CD4-positive, alpha-beta memory T cell (primary cell): ENCODE measurements at regions not wholly inside any gene's neighbourhood (a gene's known extent, or its start where the extent isn't known, plus 50 kb on each side); places are given as distances from the start of the nearest gene placed in this dataset.

Source experiments
- CTCF ChIA-PET: fragments of 350-600 bp; sonication (Branson Sonifier 250); formaldehyde crosslinking; loops from one replicate; lab custom pipeline; 2021; ENCODE audit warnings: inconsistent platforms; ENCODE audit not compliant: partially characterized antibody; lab: Charles Lee
- POLR2A ChIA-PET: fragments of 350-600 bp; sonication (Branson Sonifier 250); formaldehyde crosslinking; loops from one replicate; lab custom pipeline; 2021; ENCODE audit not compliant: partially characterized antibody; lab: Charles Lee
- DNase-seq, 5 donors: peaks; one replicate each; pipeline versions ENCODE4 v3.0.0 to v3.0.0-alpha.2; 2020 to 2022; ENCODE audit warnings: mixed read lengths in 1 of 5
- H3K27ac ChIP-seq: one replicate; pipeline ENCODE4 v1.7.0; 2013; ENCODE audit warnings: low read depth, low read length
- H3K27me3 ChIP-seq: 2 replicates; pipeline ENCODE4 v1.7.0; 2013; ENCODE audit warnings: mild to moderate bottlenecking, low read length, moderate library complexity; ENCODE audit not compliant: insufficient read depth
- H3K36me3 ChIP-seq: 2 replicates; pipeline ENCODE4 v1.7.0; 2013; ENCODE audit warnings: mild to moderate bottlenecking, low read length, moderate library complexity; ENCODE audit not compliant: insufficient read depth
- H3K4me1 ChIP-seq: 2 replicates; pipeline ENCODE4 v1.7.0; 2013; ENCODE audit warnings: mild to moderate bottlenecking, low read length, moderate library complexity; ENCODE audit not compliant: insufficient read depth
- H3K4me3 ChIP-seq, 2 donors: one replicate each; pipeline ENCODE4 v1.7.0; 2013; ENCODE audit warnings: low read length in 2 of 2, mild to moderate bottlenecking in 1 of 2
- H3K9me3 ChIP-seq, 2 donors: one replicate each; pipeline ENCODE4 v1.7.0; 2013; ENCODE audit warnings: low read length in 2 of 2, control low read depth in 1 of 2; ENCODE audit not compliant: control insufficient read depth in 1 of 2
- H3K27ac Mint-ChIP-seq, 7 donors: one replicate each; pipeline ENCODE4 v1.8.0; 2020 to 2021; ENCODE audit warnings: mixed read lengths in 7 of 7, mild to moderate bottlenecking in 6 of 7, inconsistent platforms in 3 of 7, moderate library complexity in 3 of 7
- H3K27me3 Mint-ChIP-seq, 2 donors: one replicate each; pipeline ENCODE4 v1.8.0; 2020 to 2021; ENCODE audit warnings: mixed read lengths in 2 of 2
- H3K36me3 Mint-ChIP-seq, 2 donors: one replicate each; pipeline ENCODE4 v1.8.0; 2020 to 2021; ENCODE audit warnings: mixed read lengths in 2 of 2, inconsistent platforms in 1 of 2, mild to moderate bottlenecking in 1 of 2
- H3K4me1 Mint-ChIP-seq, 4 donors: one replicate each; pipeline ENCODE4 v1.8.0; 2020 to 2021; ENCODE audit warnings: mixed read lengths in 4 of 4, mild to moderate bottlenecking in 1 of 4
- H3K4me3 Mint-ChIP-seq, 8 donors: one replicate each; pipeline ENCODE4 v1.8.0; 2020 to 2021; ENCODE audit warnings: mixed read lengths in 8 of 8, mild to moderate bottlenecking in 7 of 8, moderate library complexity in 6 of 8, inconsistent platforms in 3 of 8
- H3K9me3 Mint-ChIP-seq, 8 donors: one replicate each; pipeline ENCODE4 v1.8.0; 2020 to 2021; ENCODE audit warnings: mixed read lengths in 8 of 8, mild to moderate bottlenecking in 5 of 8, inconsistent platforms in 3 of 8, moderate library complexity in 1 of 8
- intact Hi-C: fragments of 100-400 bp; cut with micrococcal nuclease; formaldehyde crosslinking; loops from one replicate; pipeline ENCODE4 v1.15.1; 2023

DNA sequence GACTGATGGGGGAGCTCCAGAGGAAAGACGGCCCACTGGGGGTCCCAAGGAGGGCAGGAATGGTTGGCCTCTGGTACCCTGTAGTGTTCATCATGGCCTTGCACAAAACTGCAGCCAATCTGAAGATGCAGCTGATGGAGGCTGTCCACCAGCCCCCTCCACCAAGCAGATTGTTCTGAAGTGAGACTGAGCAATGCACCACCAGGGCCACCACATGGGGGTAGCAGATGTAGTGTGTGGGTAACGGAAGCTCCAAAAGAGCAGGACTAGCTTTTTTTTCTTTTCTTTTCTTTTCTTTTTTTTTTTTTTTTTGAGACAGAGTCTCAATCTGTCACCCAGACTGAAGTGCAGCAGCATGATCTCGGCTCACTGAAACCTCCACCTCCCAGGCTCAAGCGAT lies 181.0 kb upstream of the MYLIP start:
- Histone ChIP-seq H3K36me3 (no peaks in the 10 kb centered on the region), H3K27me3 (no peaks in the 10 kb centered on the region), H3K4me3 (no peak overlapping the region), H3K4me1 (peaks cover 4% of the 10 kb centered on the region), H3K27ac (no peak overlapping the region), H3K9me3 (no peaks in the 10 kb centered on the region)
- no peaks in the 10 kb centered on the region for H3K9me3 Mint-ChIP-seq
- H3K27ac Mint-ChIP-seq = no peak overlapping the region
- no peak overlapping the region for H3K4me3 Mint-ChIP-seq
- peaks cover 0 to 5% (median under 1%) of the 10 kb centered on the region in 4 donors for H3K4me1 Mint-ChIP-seq
- DNase-seq = no peak
- ChIA-PET POLR2A (no interaction called here), CTCF (no interaction called here)
- intact Hi-C loops = no loop called here
- peaks cover 0 to 2% of the 10 kb centered on the region in 2 donors for H3K27me3 Mint-ChIP-seq
- no peaks in the 10 kb centered on the region for H3K36me3 Mint-ChIP-seq

DNA sequence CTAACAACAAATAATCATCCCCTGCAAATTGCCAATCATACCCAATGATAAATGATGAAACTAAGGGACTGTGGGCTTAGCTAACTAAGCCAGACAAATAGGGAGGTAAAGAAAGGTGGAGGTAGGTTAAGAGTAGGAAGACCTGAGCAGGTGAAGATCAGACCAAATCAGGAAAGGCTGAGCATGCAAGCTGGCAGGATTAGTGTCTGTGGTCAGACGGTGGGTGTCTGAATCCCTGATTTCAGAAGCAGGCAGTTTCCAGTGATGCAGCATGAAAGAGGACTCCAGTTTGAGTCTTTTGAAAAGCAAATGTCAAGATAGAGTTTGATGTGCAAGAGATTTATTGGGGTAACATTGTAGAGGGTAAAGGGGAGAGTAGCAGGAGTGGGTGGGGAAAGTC lies 181.4 kb upstream of the MYLIP start:
- Mint-ChIP-seq H3K4me1 (peaks cover 0 to 2% (median under 1%) of the 10 kb centered on the region in 4 donors), H3K36me3 (no peaks in the 10 kb centered on the region), H3K27ac (no peak overlapping the region), H3K27me3 (peaks cover 0 to 2% of the 10 kb centered on the region in 2 donors), H3K9me3 (no peaks in the 10 kb centered on the region), H3K4me3 (no peak overlapping the region)
- no peaks in the 10 kb centered on the region for H3K27me3 ChIP-seq
- DNase-seq = no peak
- no peak overlapping the region for H3K27ac ChIP-seq
- intact Hi-C loops = no loop called here
- H3K4me3 ChIP-seq = no peak overlapping the region
- H3K9me3 ChIP-seq = no peaks in the 10 kb centered on the region
- ChIA-PET CTCF (no interaction called here), POLR2A (no interaction called here)
- no peaks in the 10 kb centered on the region for H3K4me1 ChIP-seq
- H3K36me3 ChIP-seq = no peaks in the 10 kb centered on the region

DNA sequence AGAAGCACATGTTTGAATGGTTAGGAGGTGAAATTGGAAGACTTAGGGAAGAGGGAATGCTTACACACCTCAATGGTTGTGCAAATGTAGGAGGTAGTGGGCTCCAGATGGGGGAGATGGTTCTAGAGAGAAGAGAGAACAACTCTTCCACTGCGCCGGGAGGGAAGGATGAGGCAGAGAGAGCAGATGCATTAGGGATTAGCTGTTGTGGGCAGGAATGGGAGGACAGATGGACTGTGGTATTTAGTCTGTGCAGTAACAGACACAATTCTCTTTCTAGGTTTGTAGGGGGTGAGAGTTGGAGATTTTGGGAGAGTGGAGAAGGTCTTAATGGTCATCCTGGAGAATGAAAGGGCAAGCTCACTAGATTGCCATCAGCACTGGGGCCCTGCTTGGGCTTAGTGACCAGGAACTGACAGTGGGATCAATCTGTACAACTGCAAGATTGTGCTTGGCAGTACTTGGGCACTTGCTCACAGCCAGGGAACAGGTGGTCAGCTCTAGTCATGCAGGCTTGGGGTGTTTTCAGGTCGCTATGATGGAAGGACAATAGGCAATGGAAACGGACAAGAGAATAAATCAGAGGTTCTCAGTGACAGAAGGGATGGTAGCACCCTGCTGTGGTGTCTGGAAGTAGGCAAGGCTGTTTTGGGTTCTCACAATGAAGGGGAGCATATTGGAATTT lies 182.0 kb upstream of the MYLIP start:
- H3K27me3 ChIP-seq = no peaks in the 10 kb centered on the region
- no peak overlapping the region for H3K27ac ChIP-seq
- ChIA-PET CTCF (no interaction called here), POLR2A (no interaction called here)
- H3K9me3 ChIP-seq = no peaks in the 10 kb centered on the region
- intact Hi-C loops = no loop called here
- peaks cover 0 to 2% of the 10 kb centered on the region in 2 donors for H3K27me3 Mint-ChIP-seq
- no peak for DNase-seq
- H3K4me3 Mint-ChIP-seq = no peak overlapping the region
- no peaks in the 10 kb centered on the region for H3K4me1 ChIP-seq
- no peaks in the 10 kb centered on the region for H3K36me3 Mint-ChIP-seq
- no peaks in the 10 kb centered on the region for H3K4me1 Mint-ChIP-seq
- H3K27ac Mint-ChIP-seq = no peak overlapping the region
- H3K36me3 ChIP-seq = no peaks in the 10 kb centered on the region
- H3K9me3 Mint-ChIP-seq = no peaks in the 10 kb centered on the region
- no peak overlapping the region for H3K4me3 ChIP-seq

DNA sequence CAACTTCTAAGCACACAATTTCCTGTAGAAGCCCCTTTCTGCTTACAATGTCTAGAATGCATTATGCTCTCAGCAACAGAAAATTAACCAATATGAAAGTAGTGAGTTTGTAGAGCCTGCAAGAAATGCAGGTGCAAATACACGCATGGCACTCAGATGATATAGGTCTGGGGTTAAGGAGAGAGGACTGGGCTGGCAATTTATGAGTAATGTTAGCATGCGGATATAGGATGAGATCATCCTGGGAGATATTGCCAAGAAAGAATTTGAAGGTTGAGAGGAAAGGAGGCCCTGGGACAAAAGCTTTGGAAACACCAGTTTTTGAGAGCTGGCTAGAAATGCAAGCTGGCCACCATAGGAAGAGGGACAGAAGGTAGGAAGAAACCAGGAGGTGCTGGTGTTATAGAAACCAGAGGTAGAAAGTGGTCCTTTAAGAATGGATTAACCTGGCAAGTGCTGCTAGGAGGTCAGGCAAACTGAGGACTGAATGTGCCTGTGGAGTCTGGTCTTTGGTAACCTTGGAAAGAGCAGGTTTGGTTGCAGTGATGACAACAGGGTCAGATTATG lies 183.2 kb upstream of the MYLIP start:
- no peaks in the 10 kb centered on the region for H3K36me3 ChIP-seq
- CTCF ChIA-PET = no interaction called here
- Mint-ChIP-seq H3K4me3 (no peak overlapping the region), H3K9me3 (peaks cover 0 to 2% (median 0%) of the 10 kb centered on the region in 8 donors), H3K36me3 (no peaks in the 10 kb centered on the region), H3K27me3 (peaks cover 0 to 2% of the 10 kb centered on the region in 2 donors), H3K4me1 (no peaks in the 10 kb centered on the region), H3K27ac (no peak overlapping the region)
- intact Hi-C loops = no loop called here
- POLR2A ChIA-PET = no interaction called here
- no peak for DNase-seq
- no peak overlapping the region for H3K27ac ChIP-seq
- H3K4me3 ChIP-seq = no peak overlapping the region
- H3K27me3 ChIP-seq = no peaks in the 10 kb centered on the region
- no peaks in the 10 kb centered on the region for H3K9me3 ChIP-seq
- no peaks in the 10 kb centered on the region for H3K4me1 ChIP-seq

DNA sequence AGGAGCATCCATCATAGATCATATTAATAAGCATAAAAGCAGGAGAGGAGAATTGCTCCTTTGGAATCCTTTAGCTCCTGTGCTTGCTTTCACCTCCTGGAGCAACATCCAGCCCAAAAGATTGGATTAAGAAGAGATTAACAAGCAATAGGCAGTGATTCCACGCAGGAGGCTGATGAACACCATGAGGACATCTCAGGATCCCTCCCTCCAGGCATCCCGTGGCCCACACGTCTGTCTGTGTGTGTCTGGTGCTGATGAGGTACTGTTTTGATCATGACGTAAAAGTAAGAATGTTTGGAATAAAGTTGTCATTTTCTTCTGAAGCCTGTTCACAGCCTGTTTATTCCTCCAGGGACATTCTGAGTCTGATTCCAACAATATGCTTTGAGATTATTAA lies 185.5 kb upstream of the MYLIP start:
- Mint-ChIP-seq H3K27me3 (peaks cover 0 to 2% of the 10 kb centered on the region in 2 donors), H3K4me1 (no peaks in the 10 kb centered on the region), H3K36me3 (no peaks in the 10 kb centered on the region), H3K9me3 (peaks cover 0 to 5% (median 0%) of the 10 kb centered on the region in 8 donors), H3K4me3 (no peak overlapping the region), H3K27ac (no peak overlapping the region)
- POLR2A ChIA-PET = no interaction called here
- no peaks in the 10 kb centered on the region for H3K36me3 ChIP-seq
- no peaks in the 10 kb centered on the region for H3K27me3 ChIP-seq
- no peak overlapping the region for H3K27ac ChIP-seq
- H3K4me1 ChIP-seq = no peaks in the 10 kb centered on the region
- no peaks in the 10 kb centered on the region for H3K9me3 ChIP-seq
- no peak overlapping the region for H3K4me3 ChIP-seq
- no peak for DNase-seq
- CTCF ChIA-PET = no interaction called here
- intact Hi-C loops = no loop called here

DNA sequence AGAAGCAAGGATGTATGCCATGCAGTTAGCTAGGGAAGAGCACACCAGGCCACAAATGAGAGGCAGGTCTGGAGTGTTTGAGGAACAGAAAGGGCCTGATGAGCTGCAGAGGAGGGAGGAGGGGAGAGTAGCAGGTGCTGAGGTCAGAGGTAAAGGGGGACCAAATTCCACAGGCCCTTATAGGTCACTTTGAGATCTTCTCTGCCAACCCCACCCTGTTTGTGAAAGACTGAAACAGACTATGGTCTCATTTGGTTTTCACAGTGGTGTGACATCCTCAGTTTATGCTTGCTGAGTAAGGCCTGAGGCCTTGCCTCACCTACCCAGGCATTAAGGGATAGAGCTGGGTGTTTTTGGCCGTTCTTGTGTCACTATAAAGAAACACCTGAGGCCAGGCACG lies 187.7 kb upstream of the MYLIP start:
- H3K36me3 Mint-ChIP-seq = no peaks in the 10 kb centered on the region
- Histone ChIP-seq H3K9me3 (no peaks in the 10 kb centered on the region), H3K27ac (no peak overlapping the region), H3K4me1 (no peaks in the 10 kb centered on the region), H3K27me3 (no peaks in the 10 kb centered on the region), H3K36me3 (no peaks in the 10 kb centered on the region), H3K4me3 (no peak overlapping the region)
- no peak for DNase-seq
- intact Hi-C loops = no loop called here
- POLR2A ChIA-PET = no interaction called here
- CTCF ChIA-PET = no interaction called here
- H3K4me3 Mint-ChIP-seq = no peak overlapping the region
- peaks cover 0 to 5% (median 0%) of the 10 kb centered on the region in 8 donors for H3K9me3 Mint-ChIP-seq
- no peaks in the 10 kb centered on the region for H3K4me1 Mint-ChIP-seq
- no peak overlapping the region for H3K27ac Mint-ChIP-seq
- H3K27me3 Mint-ChIP-seq = peaks cover 2 to 4% of the 10 kb centered on the region in 2 donors

DNA sequence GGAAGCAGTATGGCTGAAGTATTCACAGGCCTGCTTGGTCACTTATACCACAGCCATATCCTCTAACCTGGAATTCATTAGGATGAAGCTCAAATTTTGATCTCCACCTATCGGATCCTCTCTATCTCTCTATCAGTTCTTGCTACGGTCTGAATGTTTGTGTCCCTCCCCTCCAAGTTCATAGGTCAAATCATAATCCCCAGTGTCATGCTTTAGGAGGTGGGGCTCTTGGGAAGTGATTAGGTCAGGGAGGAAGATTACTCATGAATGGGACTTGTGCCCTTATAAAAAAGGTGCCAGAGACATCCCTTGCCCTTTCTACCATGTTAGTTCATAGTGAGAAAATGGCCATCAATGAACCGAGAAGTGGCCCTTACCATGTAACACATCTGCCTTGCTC lies 190.8 kb upstream of the MYLIP start:
- DNase-seq = no peak
- H3K36me3 ChIP-seq = no peaks in the 10 kb centered on the region
- ChIA-PET POLR2A (no interaction called here), CTCF (no interaction called here)
- H3K4me3 ChIP-seq = no peak overlapping the region
- H3K9me3 ChIP-seq = no peaks in the 10 kb centered on the region
- no peaks in the 10 kb centered on the region for H3K4me1 ChIP-seq
- intact Hi-C loops = no loop called here
- no peaks in the 10 kb centered on the region for H3K4me1 Mint-ChIP-seq
- H3K27me3 Mint-ChIP-seq = peaks cover 0 to 6% of the 10 kb centered on the region in 2 donors
- H3K9me3 Mint-ChIP-seq = peaks cover 0 to 5% (median 2%) of the 10 kb centered on the region in 8 donors
- H3K4me3 Mint-ChIP-seq = no peak overlapping the region
- no peaks in the 10 kb centered on the region for H3K27me3 ChIP-seq
- H3K27ac ChIP-seq = no peak overlapping the region
- no peak overlapping the region for H3K27ac Mint-ChIP-seq
- no peaks in the 10 kb centered on the region for H3K36me3 Mint-ChIP-seq
